KG1 (cell line): ENCODE measurements at regions not wholly inside any gene's neighbourhood (a gene's known extent, or its start where the extent isn't known, plus 50 kb on each side); places are given as distances from the start of the nearest gene placed in this dataset.
"Not testable (repeated sequence)": the region's sequence is repeated elsewhere in the genome, so short reads cannot be mapped to it uniquely, and the experiment has no call there.

Experiments used
- DNase-seq: peaks from one replicate; lab custom pipeline; 2025; lab: John Stamatoyannopoulos, UW

GRCh38 chr14:105937253-105938054 lies 411.1 kb downstream of the TMEM121 start:
- DNase-seq, result no peak

- DNase-seq, result no peak
These were observed 411.9 kb downstream of the TMEM121 start for GRCh38 chr14:105938055-105938863.

- no peak for DNase-seq
These were observed 412.6 kb downstream of the TMEM121 start for GRCh38 chr14:105938959-105939358.

GRCh38 chr14:105939810-105940508 lies 413.6 kb downstream of the TMEM121 start:
- no peak for DNase-seq

DNA sequence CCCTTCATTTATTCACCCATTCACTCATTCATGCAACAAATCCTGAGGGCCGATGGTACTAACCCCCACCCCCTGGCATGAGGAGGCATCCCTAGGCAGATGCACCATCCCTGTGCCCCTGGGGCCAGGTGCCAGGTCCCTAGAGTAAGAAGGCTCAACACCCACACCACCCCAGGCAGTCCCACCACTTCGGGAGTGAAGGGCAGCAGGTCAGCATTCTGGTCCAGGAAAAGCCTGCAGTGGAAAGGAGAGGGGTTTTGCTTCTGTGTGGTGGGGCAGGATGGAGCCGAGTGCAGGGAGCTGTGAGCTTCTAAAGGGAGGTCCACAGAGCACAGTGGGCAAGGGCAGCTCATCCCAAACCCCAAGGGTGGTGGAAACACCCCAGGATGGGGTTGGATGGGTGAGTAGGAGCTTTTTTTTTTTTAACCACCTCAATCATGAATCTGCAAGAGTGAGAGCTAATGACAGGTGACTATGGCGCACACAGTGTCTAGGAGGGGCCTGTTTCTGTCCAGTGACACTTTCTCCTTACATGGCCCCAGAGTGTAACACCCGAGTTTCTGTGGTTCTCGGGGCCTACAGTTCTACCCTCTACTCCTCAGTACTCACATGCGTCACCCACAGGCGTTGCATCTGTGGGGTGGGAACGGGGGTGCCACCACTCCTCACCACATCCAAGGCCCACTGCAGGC lies 414.3 kb downstream of the TMEM121 start:
- no peak for DNase-seq

DNA sequence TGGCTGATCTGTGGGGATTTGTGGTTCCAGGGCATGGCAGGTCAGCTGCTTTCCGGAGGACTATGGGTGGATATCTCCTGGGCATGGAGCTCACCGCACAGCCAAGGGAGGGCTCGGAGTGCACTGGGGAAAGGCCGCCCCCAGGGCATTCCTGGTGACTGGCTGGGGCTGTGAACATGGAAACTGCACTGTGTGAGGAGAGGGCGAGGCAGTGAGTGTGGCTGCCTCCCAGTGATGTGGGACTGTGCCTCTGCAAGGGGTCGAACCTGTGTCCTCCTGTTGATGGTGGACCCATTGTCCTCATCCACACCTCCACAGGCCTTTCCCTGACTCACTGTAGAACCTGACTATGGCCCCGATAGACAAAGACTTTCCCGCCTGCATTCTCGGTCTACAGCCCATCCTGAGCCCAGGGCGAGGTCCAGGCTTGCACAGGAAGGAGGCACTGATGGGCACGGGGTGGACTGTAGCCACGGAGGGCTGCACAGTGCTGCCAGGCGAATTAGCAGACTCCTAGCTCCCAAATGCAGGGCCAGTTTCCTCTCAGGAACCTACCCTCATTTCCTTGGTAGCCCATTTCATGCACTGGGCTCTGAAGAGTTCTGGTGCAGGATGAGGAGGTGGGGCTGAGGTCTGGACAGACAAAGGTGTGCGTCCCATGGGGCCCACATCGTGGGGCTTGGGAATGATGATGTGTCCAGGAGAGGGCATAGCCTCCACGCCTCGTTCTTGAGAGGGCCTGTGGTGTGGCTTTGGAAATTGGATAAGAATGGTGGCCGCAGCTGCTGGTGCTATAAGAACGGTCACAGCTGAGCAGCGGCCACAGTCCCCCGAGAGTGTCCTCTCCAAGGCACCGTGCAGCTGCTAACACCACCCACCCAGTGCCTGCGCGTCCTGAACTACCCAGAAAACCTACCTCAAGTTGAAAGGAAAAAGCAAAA lies 415.1 kb downstream of the TMEM121 start:
- DNase-seq, result no peak

DNA sequence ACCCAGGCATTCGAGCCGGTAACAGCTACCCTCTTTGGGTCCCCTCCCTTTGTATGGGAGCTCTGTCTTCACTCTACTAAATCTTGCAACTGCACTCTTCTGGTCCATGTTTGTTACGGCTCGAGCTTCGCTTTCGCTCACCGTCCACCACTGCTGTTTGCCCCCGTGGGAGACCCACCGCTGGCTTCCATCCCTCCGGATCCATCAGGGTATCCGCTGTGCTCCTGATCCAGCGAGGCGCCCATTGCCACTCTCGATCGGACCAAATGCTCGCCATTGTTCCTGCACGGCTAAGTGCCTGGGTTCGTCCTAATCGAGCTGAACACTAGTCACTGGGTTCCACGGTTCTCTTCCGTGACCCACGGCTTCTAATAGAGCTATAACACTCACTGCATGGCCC lies 416.3 kb downstream of the TMEM121 start:
- not testable (repeated sequence) for DNase-seq

- no peak for DNase-seq
These were observed 417.7 kb downstream of the TMEM121 start for GRCh38 chr14:105943973-105944602.

GRCh38 chr14:105944632-105945610 lies 418.5 kb downstream of the TMEM121 start:
- peak; percentile 63 for DNase-seq

DNA sequence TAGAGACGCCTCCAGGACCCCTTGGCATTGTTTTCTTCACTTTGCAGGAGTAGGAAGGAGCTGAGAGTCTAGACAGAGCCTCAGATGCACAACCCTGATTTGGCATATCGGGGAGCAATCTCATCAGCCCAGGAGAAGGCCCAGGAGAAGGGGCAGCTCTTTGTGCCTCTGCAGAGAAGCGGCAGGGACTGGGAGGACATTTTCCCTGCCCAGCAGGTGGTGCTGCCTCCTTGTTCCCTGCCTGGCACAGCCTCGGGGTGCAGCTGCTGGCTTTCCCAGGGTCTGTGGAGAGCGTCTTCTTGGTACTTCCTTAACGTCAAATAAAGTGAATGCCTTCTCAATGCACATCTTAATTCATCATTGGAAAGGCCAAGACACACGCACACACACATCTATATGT lies 419.5 kb downstream of the TMEM121 start:
- DNase-seq, result peak; percentile 27

- no peak for DNase-seq
These were observed 421.2 kb downstream of the TMEM121 start for GRCh38 chr14:105947599-105947998.

GRCh38 chr14:105948955-105949354 lies 422.6 kb downstream of the TMEM121 start:
- peak; percentile 45 for DNase-seq

GRCh38 chr14:105950364-105950892 lies 424.0 kb downstream of the TMEM121 start:
- not testable (repeated sequence) for DNase-seq

DNA sequence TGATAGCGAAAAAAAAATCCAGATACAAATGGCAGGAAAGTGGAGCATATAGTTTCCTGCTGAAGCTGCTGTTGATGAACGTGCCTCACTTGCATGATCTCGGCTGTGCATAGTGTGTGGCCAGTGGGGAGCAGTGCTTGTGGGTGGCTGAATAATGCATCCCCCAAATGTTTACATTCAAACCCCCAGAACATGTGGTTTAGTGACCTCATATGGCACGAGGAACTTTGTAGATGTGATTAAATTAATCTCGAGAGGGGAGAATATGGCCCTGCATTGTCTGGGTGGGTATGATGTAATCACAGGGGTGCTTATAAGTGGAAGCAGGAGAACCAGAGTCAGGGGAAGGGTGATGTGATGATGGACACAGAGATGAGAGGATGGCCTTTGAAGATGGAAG lies 425.0 kb downstream of the TMEM121 start:
- no peak for DNase-seq

DNA sequence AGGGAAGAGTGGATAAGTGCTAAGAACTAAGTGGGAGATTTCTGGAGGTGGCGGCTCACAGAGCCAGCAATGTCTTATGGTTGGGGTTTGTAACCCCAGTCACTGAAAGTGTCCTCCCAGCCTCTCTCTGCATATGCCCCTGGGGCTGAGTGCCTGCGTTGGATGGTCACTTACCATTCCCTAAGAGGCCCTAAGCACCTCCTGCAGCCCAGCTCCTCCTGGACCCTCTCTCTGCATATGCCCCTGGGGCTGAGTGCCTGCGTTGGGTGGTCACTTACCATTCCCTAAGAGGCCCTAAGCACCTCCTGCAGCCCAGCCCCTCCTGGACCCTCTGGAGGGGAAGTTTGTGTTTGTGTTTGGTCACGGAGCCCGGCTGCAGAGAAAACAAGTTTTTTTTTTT lies 425.8 kb downstream of the TMEM121 start:
- no peak for DNase-seq

DNA sequence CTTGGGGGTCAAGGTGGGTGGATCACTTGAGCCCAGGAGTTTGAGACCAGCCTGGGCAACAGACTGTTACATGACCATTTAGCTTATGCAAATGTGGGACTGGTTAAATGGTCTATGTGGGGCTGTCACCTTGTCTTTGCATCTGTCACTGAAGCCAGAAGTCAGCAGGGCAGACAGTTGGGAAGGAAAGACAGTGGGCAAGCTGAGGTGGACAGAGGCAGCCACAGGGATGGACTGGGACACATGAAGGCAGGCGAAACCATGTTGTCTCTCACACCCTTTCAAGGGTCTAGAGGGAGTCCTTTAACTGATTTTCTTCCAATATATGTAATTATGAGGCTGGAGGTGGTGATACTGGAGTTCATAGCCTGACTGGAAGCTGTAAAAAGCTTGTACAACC lies 426.4 kb downstream of the TMEM121 start:
- no peak for DNase-seq

DNA sequence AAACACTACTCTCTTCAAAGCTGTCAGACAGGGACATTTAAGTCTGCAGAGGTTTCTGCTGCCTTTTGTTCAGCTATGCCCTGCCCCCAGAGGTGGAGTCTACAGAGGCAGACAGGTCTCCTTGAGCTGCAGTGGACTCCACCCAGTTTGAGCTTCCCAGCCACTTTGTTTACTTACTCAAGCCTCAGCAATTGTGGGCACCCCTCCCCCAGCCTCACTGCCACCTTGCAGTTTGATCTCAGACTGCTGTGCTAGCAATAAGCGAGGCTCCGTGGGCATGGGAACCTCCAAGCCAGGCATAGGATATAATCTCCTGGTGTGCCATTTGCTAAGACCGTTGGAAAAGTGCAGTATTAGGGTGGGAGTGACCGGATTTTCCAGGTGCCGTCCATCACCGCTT lies 435.2 kb downstream of the TMEM121 start:
- DNase-seq, result not testable (repeated sequence)

DNA sequence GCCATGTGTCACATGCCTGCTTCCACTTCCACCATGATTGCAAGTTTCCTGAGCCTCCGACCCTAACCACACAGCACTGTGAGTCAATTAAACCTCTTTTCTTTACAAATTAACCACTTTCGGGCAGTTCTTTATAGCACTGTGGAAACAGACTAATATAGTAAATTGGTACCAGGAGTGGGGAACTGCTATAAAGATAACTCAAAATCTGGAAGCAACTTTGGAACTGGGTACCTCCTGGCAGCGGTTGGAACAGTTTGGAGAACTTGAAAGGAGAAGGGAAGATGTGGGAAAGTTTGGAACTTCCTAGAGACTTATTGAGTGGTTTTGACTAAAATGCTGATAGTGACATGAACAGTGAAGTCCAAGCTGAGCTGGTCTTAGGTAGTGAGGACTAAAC lies 436.1 kb downstream of the TMEM121 start:
- DNase-seq, result no peak

- no peak for DNase-seq
These were observed 441.9 kb downstream of the TMEM121 start for GRCh38 chr14:105968291-105968690.
